ENCODE measurements at regions not wholly inside any gene's neighbourhood (a gene's known extent, or its start where the extent isn't known, plus 50 kb on each side); places are given as distances from the start of the nearest gene placed in this dataset.

DNA sequence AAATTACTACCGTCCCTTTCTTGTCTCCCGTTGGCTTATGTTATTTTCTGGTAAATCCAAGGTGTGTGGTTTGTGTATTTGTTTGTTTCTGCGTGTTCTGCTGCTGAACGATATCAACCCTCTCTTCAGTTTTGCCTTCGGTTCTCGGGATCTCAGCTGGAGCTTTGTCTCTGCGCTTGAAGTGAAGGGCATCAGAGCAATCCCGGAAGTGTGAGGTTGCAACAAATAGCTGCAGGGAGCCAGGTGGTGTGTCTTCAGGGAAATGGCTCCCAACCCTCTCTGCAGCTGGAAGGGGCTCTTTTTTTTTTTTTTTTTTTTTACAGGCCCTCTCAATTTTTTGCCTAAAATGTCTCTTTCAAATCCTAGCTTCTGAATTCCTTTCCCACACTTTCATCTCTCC, 116.4 kb upstream of the RGMA start:
- Mint-ChIP-seq H3K4me3 (no peak overlapping the region), H3K27ac (no peak overlapping the region), H3K4me1 (no peaks in the 10 kb centered on the region), H3K27me3 (peaks cover 12% of the 10 kb centered on the region), H3K36me3 (no peaks in the 10 kb centered on the region), H3K9me3 (no peaks in the 10 kb centered on the region)
- no peak for DNase-seq
- CTCF ChIA-PET = no interaction called here

DNA sequence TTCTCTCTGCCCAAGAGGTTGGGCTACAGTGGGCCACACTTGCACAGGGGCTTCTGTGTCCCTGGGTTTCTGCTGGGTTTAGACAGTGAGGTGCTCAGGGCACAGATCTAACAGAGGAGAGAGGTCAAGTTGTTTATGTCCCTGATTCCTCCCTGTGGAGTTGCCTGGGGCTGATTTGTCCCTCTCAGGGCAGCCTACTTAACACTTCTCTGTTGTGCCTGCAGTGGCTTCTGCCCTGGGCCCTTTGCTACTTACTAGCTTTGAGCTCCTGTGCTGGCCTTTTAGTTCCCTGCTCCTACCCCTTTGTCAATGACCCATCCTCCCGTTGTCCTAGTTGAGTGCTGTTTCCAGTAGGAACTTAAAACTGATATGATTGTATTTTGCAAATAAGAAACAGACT, 114.0 kb upstream of the RGMA start:
- Mint-ChIP-seq H3K27ac (no peak overlapping the region), H3K9me3 (no peaks in the 10 kb centered on the region), H3K36me3 (no peaks in the 10 kb centered on the region), H3K4me3 (no peak overlapping the region), H3K4me1 (no peaks in the 10 kb centered on the region), H3K27me3 (peaks cover 27% of the 10 kb centered on the region)
- no peak for DNase-seq
- CTCF ChIA-PET = no interaction called here

DNA sequence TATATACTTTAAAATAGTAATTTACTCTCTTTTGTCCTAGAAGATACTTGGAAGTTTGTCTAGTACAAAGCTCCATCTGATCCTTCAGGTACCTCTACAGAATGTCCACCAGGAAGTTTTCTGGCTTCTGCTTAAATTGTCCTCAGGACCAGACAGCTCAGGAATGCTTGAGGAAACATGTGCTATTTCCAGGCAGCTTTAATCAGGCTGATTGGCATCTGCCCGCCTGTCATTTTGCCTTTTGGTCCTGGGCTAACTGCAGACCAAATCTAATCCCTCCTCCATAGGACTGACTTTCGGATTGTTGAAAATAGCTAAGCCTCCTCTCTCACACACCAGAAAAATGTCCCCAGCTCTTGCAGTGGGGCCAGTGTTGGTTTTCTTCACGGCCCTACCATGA, 113.4 kb upstream of the RGMA start:
- H3K27me3 Mint-ChIP-seq = peaks cover 28% of the 10 kb centered on the region
- CTCF ChIA-PET = no interaction called here
- no peak overlapping the region for H3K27ac Mint-ChIP-seq
- H3K36me3 Mint-ChIP-seq = no peaks in the 10 kb centered on the region
- H3K4me3 Mint-ChIP-seq = no peak overlapping the region
- no peaks in the 10 kb centered on the region for H3K4me1 Mint-ChIP-seq
- no peak for DNase-seq
- no peaks in the 10 kb centered on the region for H3K9me3 Mint-ChIP-seq

DNA sequence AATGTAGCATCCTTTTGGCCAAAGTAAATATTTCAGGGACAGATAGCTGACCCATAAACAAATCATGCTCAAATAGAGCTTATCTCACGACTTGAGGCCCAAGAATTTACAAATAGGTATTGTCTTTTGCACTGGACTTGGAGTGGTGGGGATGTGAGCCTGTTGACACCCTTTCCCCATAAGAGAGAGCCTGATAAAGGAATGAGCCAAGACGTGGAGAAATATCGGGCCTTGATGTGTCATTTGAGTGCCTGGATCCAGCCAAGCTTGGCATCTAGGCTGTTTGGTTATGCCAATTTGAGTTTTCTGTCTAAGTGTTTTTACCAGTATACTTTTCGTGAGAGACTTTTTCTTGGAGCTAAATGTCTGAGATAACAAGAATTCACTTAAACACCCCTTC, 112.9 kb upstream of the RGMA start:
- Mint-ChIP-seq H3K36me3 (no peaks in the 10 kb centered on the region), H3K27me3 (peaks cover 28% of the 10 kb centered on the region), H3K27ac (no peak overlapping the region), H3K4me1 (no peaks in the 10 kb centered on the region), H3K9me3 (no peaks in the 10 kb centered on the region), H3K4me3 (no peak overlapping the region)
- no peak for DNase-seq
- CTCF ChIA-PET = no interaction called here

DNA sequence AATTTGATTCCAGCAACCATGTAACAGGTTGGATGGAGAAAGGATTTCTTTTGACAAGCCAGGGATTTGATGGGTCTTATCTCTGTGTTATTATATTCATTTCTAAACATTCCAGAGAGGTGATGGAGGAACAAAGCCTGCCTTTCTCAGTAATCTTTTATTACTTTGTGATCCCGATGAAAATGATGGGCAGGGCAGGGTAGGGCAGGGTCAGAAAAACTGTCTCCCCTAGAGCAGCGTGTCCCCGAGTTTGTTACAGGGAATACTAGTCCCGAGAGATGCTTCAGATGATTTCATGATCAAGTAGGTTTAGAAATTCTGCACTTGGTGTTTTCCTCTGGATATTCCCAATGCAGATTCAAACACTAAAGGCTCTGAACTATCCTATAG, 111.8 kb upstream of the RGMA start:
- H3K27ac Mint-ChIP-seq = no peak overlapping the region
- CTCF ChIA-PET = no interaction called here
- H3K4me3 Mint-ChIP-seq = no peak overlapping the region
- peaks cover 35% of the 10 kb centered on the region for H3K27me3 Mint-ChIP-seq
- H3K9me3 Mint-ChIP-seq = no peaks in the 10 kb centered on the region
- DNase-seq = no peak
- H3K4me1 Mint-ChIP-seq = no peaks in the 10 kb centered on the region
- H3K36me3 Mint-ChIP-seq = no peaks in the 10 kb centered on the region

DNA sequence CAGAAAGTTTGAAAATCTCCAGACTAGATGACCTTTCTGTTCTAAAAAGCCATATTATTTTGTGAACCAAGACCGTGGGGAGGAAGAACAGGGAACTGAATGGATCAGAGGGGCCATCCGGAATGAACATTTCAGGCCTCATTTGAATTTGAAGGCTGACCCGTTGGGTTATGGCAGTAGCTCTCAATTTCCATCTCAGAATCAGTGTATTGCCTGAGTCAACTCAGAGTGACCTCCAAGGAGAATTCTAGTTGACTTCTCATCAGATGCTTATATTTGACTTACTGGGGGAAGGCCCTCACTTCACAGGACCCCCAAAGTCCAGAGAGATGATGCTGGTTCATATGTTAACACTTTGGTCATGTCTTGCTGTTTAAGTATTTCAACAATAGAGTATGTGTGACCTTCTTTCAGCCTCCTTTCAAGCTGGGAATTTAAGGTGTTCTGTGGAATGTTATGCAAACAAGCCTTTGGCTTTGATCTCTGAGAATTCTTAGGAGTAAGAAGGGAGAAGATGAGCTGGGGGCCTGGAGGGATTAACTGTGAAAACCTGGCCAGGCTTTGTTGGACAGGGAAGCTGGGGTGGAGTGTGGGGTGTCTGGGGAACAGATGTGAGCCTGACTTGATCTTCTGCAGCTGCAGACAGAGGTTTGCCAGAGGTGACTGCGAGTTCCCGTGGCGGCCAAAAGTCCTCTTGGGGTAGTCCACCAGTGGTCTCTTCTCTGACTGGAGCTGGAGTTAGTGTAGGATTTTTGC, 111.2 kb upstream of the RGMA start:
- no peak for DNase-seq
- Mint-ChIP-seq H3K4me3 (no peak overlapping the region), H3K27ac (no peak overlapping the region), H3K9me3 (no peaks in the 10 kb centered on the region), H3K27me3 (peaks cover 35% of the 10 kb centered on the region), H3K36me3 (no peaks in the 10 kb centered on the region), H3K4me1 (no peaks in the 10 kb centered on the region)
- CTCF ChIA-PET = interaction anchor here (0.6 kb wide), 1 partner anchor 70 kb away, joined by 3 read pairs; no protein-coding TSS in a partner anchor

DNA sequence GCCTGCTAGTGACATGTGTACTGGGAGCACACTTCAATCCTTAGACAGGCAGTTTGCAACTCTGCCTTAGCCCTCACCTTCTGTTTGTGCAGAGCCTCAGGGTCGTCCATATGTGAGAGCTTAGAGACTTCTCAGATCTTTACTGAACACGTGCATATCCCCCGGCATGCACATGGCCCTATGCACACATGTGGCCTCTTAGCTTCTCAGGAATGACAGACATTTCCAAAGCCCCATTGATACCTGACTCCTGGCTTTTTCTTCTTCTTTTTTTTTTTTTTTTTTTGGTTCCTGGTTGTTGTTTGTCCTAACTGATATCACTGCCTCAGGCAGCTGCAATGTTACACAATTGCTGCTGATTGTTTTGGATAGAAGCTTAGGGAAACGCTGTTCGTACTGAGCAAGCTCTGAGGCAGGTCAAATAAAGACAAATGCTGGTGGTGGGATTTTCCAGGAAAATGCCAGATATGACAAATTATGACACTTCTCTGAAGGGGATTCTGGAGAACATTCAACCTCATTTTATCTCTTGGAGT, 107.2 kb upstream of the RGMA start:
- Mint-ChIP-seq H3K9me3 (no peaks in the 10 kb centered on the region), H3K27me3 (peaks cover 31% of the 10 kb centered on the region), H3K27ac (no peak overlapping the region), H3K36me3 (no peaks in the 10 kb centered on the region), H3K4me3 (no peak overlapping the region), H3K4me1 (no peaks in the 10 kb centered on the region)
- CTCF ChIA-PET = no interaction called here
- no peak for DNase-seq

DNA sequence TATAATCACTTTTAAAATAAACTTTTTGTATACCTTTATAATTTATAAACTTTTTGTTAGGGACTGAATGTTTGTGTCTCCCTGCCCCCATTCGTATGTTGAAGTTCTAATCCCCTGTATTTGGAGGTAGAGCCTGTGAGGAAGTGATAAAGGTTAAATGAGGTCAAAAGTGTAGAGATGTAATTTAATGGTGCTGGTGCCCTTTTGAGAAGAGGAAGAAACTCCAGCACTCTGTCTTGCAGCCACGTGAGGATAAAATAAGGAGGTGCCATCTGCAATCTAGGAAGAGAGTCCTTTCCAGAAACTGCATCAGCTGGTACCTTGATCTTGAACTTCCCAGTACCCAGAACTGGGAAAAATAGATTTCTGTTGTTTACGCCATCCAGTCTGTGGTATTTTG, 106.1 kb upstream of the RGMA start:
- H3K4me3 Mint-ChIP-seq = no peak overlapping the region
- CTCF ChIA-PET = no interaction called here
- no peak overlapping the region for H3K27ac Mint-ChIP-seq
- H3K27me3 Mint-ChIP-seq = peaks cover 25% of the 10 kb centered on the region
- no peaks in the 10 kb centered on the region for H3K9me3 Mint-ChIP-seq
- no peak for DNase-seq
- H3K4me1 Mint-ChIP-seq = no peaks in the 10 kb centered on the region
- no peaks in the 10 kb centered on the region for H3K36me3 Mint-ChIP-seq

DNA sequence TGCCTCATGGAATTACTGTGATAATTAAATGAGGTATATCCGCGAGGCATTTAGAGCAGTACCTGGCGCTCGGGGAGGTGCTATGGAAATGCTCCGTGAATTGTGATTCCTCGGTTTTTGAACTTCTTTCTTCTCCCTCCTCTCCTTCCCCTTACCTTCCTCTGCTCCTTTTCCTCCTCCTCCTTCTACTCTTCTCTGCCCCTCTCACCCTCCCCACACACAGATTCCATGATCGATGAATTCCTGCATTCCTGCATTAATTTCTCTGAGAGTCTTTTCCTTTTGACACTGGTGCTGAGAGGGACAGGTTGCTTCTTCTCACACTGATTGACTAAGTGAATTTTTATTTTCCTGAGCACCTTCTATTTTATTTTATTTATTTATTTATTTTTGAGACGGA, 101.2 kb upstream of the RGMA start:
- peaks cover 13% of the 10 kb centered on the region for H3K27me3 Mint-ChIP-seq
- no peak overlapping the region for H3K27ac Mint-ChIP-seq
- H3K4me1 Mint-ChIP-seq = no peaks in the 10 kb centered on the region
- CTCF ChIA-PET = no interaction called here
- no peaks in the 10 kb centered on the region for H3K9me3 Mint-ChIP-seq
- H3K4me3 Mint-ChIP-seq = no peak overlapping the region
- no peaks in the 10 kb centered on the region for H3K36me3 Mint-ChIP-seq
- DNase-seq = no peak

DNA sequence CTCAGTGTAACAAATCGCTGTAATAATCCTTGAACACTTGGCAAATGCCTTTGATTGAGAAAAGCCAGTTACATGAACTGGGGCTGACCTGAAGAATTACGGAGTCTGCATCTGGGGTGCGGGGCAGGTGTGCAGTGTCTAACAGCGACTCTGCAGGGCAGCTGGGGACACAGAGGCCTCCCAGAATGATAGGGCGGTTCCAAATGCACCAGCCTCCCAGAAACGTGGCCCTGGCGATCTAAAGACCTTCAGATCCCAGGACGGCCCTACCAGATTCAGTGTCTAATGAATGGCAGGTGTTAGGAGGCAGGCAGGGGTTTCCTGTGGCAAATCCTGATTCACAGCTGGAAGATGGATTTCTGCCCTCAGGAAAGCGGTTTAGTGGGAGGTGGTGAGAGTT, 100.5 kb upstream of the RGMA start:
- no peaks in the 10 kb centered on the region for H3K4me1 Mint-ChIP-seq
- H3K27me3 Mint-ChIP-seq = peaks cover 18% of the 10 kb centered on the region
- no peaks in the 10 kb centered on the region for H3K9me3 Mint-ChIP-seq
- H3K36me3 Mint-ChIP-seq = no peaks in the 10 kb centered on the region
- CTCF ChIA-PET = no interaction called here
- H3K4me3 Mint-ChIP-seq = no peak overlapping the region
- no peak overlapping the region for H3K27ac Mint-ChIP-seq
- DNase-seq = no peak

DNA sequence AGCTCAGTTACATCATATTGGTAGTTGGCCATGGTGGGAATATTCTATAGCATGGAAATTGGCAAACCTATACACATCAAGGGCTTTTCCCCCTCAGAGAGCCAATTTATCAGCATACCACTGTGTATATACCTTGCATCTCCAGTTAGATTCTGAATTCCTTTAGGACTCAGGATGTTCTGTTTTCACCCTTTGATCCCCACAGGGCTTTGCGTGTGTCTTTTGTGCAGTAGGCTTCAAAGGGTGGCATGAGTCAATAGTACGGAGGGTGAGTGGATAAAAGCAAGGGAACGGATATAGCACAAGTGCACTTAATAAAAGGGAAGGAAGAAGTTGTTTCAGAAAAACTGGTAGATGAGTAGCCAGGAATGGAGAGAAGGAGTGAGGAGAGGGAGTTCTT, 99.2 kb upstream of the RGMA start:
- Mint-ChIP-seq H3K27me3 (peaks cover 19% of the 10 kb centered on the region), H3K9me3 (no peaks in the 10 kb centered on the region), H3K27ac (no peak overlapping the region), H3K4me3 (no peak overlapping the region), H3K36me3 (no peaks in the 10 kb centered on the region), H3K4me1 (no peaks in the 10 kb centered on the region)
- CTCF ChIA-PET = no interaction called here
- DNase-seq = no peak

DNA sequence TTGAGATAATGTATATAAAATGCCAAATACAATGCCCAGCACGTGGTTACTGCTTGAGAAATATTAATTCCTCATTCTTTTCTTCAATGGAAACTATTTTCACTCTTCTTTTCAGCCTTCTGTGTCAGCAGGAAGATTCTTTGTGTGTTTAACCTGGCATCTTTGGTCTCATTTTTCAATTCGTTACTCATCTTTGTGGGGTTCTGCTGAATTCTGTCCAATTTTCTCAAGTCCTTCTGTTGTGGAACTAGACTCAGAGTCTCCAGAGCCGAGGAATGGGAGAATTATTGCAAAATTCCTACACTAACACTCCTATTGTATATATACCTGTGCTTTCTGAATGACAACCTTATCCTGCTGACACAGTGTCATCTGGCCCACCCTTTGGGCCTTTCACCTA, 96.8 kb upstream of the RGMA start:
- CTCF ChIA-PET = no interaction called here
- no peak for DNase-seq
- H3K27ac Mint-ChIP-seq = no peak overlapping the region
- no peaks in the 10 kb centered on the region for H3K9me3 Mint-ChIP-seq
- H3K27me3 Mint-ChIP-seq = peaks cover 16% of the 10 kb centered on the region
- no peaks in the 10 kb centered on the region for H3K4me1 Mint-ChIP-seq
- no peak overlapping the region for H3K4me3 Mint-ChIP-seq
- no peaks in the 10 kb centered on the region for H3K36me3 Mint-ChIP-seq

DNA sequence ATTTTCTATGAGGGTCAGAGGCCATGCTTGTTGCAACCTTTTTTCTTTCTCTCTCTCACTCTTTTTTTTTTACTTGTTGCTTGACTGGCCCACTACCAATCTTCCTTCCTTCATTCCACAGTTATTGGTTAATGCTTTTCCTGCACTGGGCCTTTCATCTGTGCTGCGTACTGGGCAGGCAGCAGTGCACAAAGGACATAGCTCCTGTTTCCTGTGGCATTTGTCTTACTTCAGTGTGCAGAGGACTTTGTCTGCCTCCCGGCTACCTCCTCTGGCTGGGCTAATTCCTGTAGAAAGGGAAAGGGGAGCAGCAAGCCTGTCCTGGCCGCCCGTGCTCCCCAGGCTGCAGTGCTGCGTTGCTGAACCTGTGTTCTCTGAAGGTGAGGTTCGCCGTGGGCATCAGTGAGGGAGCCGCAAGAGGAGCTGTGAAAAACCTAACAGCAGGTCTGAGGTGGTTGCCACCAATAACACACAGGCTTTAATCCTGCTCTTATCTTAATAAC, 93.7 kb upstream of the RGMA start:
- Mint-ChIP-seq H3K9me3 (no peaks in the 10 kb centered on the region), H3K27me3 (peaks cover 6% of the 10 kb centered on the region), H3K4me1 (no peaks in the 10 kb centered on the region), H3K36me3 (no peaks in the 10 kb centered on the region), H3K27ac (no peak overlapping the region), H3K4me3 (no peak overlapping the region)
- CTCF ChIA-PET = no interaction called here
- no peak for DNase-seq

DNA sequence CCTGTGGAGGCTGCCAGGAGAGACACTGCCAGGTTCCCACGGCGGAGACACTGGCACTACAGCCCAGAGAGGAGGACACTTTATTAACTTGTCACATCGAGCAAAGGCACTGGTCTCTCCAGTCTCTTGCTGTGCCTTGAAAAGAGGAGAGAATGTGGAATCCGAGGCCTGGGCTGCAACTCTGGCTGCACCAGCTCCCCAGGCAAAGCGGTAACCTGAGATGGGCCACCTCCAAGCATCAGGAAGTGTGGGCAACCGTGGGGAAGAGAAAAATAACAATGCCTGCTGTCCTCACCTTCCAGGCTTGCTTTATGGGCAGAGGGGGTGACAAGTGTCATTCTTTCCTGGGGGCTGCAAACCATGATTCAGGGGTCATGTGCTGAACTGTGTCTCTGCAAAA, 91.6 kb upstream of the RGMA start:
- H3K4me3 Mint-ChIP-seq = no peak overlapping the region

DNA sequence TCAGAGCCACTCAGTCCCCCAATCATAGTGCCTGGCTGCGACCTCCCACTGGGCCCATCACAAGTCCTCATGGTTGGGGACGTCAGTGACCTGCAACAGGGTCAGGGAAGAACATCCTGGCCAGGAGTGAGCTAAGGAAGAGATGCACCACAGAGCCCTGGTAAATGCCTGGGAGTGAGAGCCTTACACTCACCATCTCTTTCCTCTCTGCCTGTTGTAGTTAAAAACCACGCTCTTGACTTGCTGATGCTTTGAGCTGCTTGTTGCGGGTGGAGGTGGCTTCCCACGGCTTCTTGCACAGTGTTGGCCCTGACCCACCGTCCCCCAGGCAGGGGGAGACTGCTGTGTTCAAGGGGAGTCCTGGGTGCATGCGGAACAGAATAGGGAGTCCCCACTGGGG, 91.1 kb upstream of the RGMA start:
- Mint-ChIP-seq H3K36me3 (no peaks in the 10 kb centered on the region), H3K27me3 (peaks cover 14% of the 10 kb centered on the region), H3K4me1 (no peaks in the 10 kb centered on the region), H3K4me3 (no peak overlapping the region), H3K27ac (no peak overlapping the region), H3K9me3 (no peaks in the 10 kb centered on the region)
- CTCF ChIA-PET = interaction anchor here (0.7 to 1.4 kb wide), 2 partner anchors 25 to 92 kb away, joined by 3 to 4 read pairs; no protein-coding TSS in a partner anchor
- DNase-seq = no peak

More for the DNA sequence above, 91.6 kb upstream of the RGMA start:
- CTCF ChIA-PET = interaction anchor here (0.7 to 1.4 kb wide), 2 partner anchors 26 to 93 kb away, joined by 3 to 4 read pairs; no protein-coding TSS in a partner anchor
- Mint-ChIP-seq H3K4me1 (no peaks in the 10 kb centered on the region), H3K27me3 (peaks cover 9% of the 10 kb centered on the region), H3K36me3 (no peaks in the 10 kb centered on the region), H3K27ac (no peak overlapping the region), H3K9me3 (no peaks in the 10 kb centered on the region)
- DNase-seq = no peak
